ENCODE measurements at regions not wholly inside any gene's neighbourhood (a gene's known extent, or its start where the extent isn't known, plus 50 kb on each side); places are given as distances from the start of the nearest gene placed in this dataset.

DNA sequence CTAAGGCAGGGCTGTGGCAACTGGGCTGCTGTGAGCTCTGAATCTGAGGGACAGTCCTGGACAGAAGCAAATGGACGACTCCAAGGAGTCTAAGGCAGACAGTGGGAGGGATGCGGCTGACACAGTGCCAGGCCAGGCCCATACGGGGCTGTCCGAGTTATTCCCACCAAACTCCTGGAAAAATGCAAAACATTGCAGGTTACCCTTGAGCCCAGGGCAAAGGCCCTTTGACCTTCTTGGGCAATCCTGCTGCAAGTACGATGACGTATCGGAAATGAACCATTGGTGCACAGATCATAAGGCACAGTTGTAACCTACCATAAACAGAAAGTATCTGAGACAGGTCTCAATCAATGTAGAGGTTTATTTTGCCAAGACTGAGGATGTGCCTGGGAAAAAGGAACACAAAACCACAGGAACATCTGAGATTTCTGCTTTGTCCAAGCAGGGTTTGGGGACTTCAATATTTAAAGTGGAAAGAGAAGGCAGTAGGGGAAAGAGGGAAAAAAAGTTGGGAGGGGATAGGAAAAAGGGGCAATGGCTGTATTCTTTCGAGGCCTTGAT lies 118.9 kb downstream of the DACT2 start:
- TF ChIP-seq TCF7L2 (IDR thresholded peaks at IDR 0.05; ENCODE audit: borderline replicate concordance, extremely low read depth, insufficient read depth, insufficient read length) = no peak
- no peak for TF ChIP-seq CTCF (IDR thresholded peaks at IDR 0.05 in 2 of 3, conservative IDR thresholded peaks at IDR 0.05 in 1 of 3; ENCODE audit: borderline replicate concordance in 1 of 3, insufficient read depth in 1 of 3, low read depth in 2 of 3, low read length in 2 of 3)
- TF ChIP-seq, protein P1, sequence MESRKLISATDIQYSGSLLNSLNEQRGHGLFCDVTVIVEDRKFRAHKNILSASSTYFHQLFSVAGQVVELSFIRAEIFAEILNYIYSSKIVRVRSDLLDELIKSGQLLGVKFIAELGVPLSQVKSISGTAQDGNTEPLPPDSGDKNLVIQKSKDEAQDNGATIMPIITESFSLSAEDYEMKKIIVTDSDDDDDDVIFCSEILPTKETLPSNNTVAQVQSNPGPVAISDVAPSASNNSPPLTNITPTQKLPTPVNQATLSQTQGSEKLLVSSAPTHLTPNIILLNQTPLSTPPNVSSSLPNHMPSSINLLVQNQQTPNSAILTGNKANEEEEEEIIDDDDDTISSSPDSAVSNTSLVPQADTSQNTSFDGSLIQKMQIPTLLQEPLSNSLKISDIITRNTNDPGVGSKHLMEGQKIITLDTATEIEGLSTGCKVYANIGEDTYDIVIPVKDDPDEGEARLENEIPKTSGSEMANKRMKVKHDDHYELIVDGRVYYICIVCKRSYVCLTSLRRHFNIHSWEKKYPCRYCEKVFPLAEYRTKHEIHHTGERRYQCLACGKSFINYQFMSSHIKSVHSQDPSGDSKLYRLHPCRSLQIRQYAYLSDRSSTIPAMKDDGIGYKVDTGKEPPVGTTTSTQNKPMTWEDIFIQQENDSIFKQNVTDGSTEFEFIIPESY (IDR thresholded peaks at IDR 0.05; ENCODE audit: extremely low read depth, insufficient replicate concordance, low read length) = no peak
- TF ChIP-seq EZH2phosphoT487 (IDR thresholded peaks at IDR 0.05; ENCODE audit: borderline replicate concordance) = no peak
- TF ChIP-seq, protein P2, sequence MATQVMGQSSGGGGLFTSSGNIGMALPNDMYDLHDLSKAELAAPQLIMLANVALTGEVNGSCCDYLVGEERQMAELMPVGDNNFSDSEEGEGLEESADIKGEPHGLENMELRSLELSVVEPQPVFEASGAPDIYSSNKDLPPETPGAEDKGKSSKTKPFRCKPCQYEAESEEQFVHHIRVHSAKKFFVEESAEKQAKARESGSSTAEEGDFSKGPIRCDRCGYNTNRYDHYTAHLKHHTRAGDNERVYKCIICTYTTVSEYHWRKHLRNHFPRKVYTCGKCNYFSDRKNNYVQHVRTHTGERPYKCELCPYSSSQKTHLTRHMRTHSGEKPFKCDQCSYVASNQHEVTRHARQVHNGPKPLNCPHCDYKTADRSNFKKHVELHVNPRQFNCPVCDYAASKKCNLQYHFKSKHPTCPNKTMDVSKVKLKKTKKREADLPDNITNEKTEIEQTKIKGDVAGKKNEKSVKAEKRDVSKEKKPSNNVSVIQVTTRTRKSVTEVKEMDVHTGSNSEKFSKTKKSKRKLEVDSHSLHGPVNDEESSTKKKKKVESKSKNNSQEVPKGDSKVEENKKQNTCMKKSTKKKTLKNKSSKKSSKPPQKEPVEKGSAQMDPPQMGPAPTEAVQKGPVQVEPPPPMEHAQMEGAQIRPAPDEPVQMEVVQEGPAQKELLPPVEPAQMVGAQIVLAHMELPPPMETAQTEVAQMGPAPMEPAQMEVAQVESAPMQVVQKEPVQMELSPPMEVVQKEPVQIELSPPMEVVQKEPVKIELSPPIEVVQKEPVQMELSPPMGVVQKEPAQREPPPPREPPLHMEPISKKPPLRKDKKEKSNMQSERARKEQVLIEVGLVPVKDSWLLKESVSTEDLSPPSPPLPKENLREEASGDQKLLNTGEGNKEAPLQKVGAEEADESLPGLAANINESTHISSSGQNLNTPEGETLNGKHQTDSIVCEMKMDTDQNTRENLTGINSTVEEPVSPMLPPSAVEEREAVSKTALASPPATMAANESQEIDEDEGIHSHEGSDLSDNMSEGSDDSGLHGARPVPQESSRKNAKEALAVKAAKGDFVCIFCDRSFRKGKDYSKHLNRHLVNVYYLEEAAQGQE (IDR thresholded peaks at IDR 0.05; ENCODE audit: low read depth) = no peak
- TF ChIP-seq POLR2AphosphoS5 (IDR thresholded peaks at IDR 0.05; ENCODE audit: low read depth, low read length) = no peak
- TF ChIP-seq POLR2A (IDR thresholded peaks at IDR 0.05; ENCODE audit: borderline replicate concordance, extremely low read depth, insufficient read depth, insufficient read length) = no peak
